ENCODE measurements at regions not wholly inside any gene's neighbourhood (a gene's known extent, or its start where the extent isn't known, plus 50 kb on each side); places are given as distances from the start of the nearest gene placed in this dataset.

DNA sequence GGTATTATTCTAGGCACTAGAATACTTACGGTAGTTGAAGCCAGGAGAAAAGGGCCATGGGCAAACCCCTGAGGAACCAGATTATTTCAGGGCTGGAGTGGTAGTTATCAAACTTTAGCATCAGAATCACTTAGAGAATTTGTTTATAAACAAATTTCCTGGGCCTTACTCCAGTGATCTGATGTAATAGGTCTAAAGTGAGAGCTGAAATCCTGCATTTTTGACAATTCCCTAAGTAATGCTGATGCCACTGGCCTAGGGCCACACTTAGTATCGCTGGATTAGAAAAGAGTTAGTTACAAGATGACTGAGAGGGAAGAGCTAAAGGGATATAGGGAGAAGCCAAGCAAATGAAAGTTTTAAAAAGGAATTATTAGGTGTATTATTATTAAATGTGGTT lies 412.5 kb upstream of the THRB start:
- TF ChIP-seq, protein P1, sequence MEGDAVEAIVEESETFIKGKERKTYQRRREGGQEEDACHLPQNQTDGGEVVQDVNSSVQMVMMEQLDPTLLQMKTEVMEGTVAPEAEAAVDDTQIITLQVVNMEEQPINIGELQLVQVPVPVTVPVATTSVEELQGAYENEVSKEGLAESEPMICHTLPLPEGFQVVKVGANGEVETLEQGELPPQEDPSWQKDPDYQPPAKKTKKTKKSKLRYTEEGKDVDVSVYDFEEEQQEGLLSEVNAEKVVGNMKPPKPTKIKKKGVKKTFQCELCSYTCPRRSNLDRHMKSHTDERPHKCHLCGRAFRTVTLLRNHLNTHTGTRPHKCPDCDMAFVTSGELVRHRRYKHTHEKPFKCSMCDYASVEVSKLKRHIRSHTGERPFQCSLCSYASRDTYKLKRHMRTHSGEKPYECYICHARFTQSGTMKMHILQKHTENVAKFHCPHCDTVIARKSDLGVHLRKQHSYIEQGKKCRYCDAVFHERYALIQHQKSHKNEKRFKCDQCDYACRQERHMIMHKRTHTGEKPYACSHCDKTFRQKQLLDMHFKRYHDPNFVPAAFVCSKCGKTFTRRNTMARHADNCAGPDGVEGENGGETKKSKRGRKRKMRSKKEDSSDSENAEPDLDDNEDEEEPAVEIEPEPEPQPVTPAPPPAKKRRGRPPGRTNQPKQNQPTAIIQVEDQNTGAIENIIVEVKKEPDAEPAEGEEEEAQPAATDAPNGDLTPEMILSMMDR (IDR thresholded peaks at IDR 0.05; ENCODE audit: extremely low read depth in 1 of 2, insufficient read depth in 1 of 2, low read depth in 1 of 2, low read length in 2 of 2), result no peak
- TF ChIP-seq POLR2A (IDR thresholded peaks at IDR 0.05; ENCODE audit: low read depth, low read length) (no peak), EZH2 (IDR thresholded peaks at IDR 0.05; ENCODE audit: borderline replicate concordance, low read depth, low read length, severe bottlenecking) (no peak), POLR2AphosphoS5 (IDR thresholded peaks at IDR 0.05; ENCODE audit: insufficient read depth, low read depth, low read length) (no peak), JUN (IDR thresholded peaks at IDR 0.05; ENCODE audit: borderline replicate concordance, insufficient read depth, insufficient read length, low read depth) (no peak)
- TF ChIP-seq, protein P2, sequence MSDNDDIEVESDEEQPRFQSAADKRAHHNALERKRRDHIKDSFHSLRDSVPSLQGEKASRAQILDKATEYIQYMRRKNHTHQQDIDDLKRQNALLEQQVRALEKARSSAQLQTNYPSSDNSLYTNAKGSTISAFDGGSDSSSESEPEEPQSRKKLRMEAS (IDR thresholded peaks at IDR 0.05; ENCODE audit: insufficient read depth, insufficient read length), result no peak

Data from endothelial cell of umbilical vein (primary cell).